ENCODE measurements at regions not wholly inside any gene's neighbourhood (a gene's known extent, or its start where the extent isn't known, plus 50 kb on each side); places are given as distances from the start of the nearest gene placed in this dataset.

- DNase-seq = no peak
Observed at GRCh38 chr3:124453189-124453588, 277.1 kb upstream of the UMPS start.

- no peak for DNase-seq
Observed at GRCh38 chr3:124455891-124456290, 274.4 kb upstream of the UMPS start.

DNA sequence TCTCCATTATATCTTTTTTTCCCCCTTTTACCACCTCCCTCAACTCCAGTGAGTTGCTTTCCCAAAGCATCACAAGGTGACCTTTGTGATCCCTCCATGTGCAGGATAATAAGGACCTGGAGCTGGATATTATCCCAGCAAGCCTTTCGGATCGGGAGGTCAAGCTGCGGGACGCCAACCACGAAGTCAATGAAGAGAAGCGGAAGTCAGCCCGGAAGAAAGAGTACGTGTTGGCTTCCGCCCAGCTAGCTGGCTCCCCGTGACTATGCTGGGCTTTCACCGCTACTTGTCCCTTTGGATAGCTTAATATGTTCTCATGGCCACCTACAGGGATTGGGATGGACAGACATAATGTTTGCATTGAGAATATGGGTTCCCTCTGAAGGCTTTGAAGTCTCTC, 273.7 kb upstream of the UMPS start:
- no peak for DNase-seq

GRCh38 chr3:124459678-124460077, 270.6 kb upstream of the UMPS start:
- DNase-seq = no peak

DNA sequence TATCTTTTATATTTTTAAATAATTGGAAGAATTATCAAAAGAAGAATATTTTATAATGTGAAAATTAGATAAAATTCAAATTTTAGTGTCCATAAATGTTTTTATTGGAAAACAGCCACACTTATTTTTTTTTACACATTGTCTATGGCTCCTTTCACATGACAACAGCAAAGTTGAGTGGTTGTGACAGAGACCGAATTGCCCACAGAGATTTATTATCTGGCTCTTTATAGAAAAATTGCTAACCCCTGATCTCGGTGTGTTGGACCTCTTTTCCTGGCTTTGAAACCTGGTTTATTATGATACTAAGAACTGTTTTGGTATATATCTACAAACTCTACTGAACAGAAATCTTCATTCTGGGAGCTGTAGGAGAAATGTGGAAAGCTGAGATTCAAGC, 269.1 kb upstream of the UMPS start:
- DNase-seq = no peak

GRCh38 chr3:124461838-124462632, 268.2 kb upstream of the UMPS start:
- DNase-seq = no peak

DNA sequence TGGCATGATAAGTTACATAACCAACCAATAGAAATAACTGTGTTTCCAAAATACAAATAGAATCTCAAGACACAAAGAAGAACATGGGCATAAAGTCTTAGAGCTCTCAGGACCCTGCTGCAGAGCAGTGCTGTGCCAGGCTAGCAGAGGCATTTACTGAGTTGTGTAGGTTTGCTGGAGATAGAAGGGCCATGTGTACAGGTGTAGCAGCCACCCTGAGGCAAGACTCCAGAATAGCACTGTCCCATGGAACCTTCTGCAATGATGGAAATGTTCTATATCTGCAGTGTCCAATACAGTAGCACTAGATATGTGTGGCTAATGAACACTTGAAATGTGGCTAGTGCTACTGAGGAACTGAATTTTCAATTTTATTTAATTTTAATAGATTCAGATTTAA, 267.0 kb upstream of the UMPS start:
- no peak for DNase-seq

- peak; percentile 35 for DNase-seq
Observed at GRCh38 chr3:124467980-124468902, 262.0 kb upstream of the UMPS start.

GRCh38 chr3:124469555-124469954, 260.7 kb upstream of the UMPS start:
- no peak for DNase-seq

DNA sequence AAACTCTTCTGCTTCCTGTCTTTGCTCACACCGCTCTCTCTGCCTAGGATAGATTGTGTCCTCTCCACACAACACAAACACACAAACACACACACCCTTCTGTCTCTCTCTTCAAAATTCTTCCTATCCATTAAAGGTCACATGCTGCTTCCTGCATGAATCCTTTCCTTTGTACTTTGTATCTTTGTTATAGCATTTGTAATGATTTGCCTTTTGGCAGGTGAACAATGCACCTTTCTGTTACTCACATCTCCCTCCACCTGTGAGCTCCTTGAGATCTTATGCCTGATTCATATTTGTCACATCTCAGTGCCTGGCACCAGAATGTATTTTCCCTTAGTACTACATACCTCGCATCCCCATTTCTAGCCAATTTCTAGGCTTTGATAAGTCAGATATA, 251.4 kb upstream of the UMPS start:
- no peak for DNase-seq

- DNase-seq = no peak
Observed at GRCh38 chr3:124483915-124484470, 246.3 kb upstream of the UMPS start.

DNA sequence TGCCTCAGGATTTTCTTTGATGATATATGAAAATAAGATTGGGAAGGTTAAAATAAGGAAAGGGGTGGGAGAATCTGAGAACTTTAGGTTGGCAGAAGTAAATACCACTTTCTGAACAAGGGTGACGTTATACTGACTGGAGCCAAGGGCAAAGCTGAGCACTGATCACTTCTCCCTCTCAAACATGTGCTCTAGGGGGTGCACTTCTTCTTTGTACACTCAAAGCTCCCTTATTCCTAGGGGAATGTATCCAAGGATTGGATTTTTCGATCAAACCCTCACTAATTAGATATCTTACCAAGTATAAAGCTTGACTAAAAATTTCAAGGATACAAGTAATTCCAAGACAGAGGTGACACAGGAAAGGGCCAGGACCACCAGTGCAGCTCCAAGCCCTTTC, 243.9 kb upstream of the UMPS start:
- DNase-seq = no peak

DNA sequence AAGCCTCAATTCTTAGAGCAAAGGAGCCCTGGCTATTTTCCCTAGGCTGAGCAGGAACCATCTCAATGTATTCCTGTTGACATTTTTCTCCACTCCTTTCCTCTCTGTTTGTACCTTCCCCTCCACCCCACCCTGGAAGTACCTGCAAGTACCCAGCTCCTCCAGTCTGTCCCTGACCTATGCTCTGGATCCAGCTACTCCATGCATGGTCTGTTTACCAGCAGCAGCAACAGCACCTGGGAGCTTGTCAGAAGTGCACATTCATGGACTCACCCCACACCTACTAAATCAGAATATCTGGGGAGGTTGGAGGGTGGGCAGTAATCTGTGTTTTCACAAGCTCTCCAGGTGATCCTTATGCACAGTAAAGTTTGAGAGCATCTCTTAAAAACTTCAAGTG, 240.7 kb upstream of the UMPS start:
- no peak for DNase-seq

DNA sequence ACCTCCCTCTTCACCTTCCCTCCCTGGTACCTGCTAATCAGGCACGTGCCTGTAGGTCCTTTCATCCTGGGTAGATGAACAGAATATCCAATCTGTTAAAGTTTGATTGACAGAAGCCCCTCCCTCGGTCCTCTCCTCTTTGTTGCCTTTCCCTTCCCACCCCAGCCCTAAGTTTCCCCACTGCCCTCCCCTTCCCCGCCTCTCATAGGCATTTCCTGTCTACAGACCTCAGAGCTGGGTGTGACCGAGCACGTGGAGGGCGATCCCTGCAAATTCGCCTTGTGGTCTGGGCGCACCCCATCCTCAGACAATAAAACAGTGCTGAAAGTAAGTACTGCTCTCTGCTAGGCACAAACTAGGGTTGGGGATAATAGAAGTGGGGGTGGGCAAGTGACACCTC, 239.2 kb upstream of the UMPS start:
- DNase-seq = no peak

DNA sequence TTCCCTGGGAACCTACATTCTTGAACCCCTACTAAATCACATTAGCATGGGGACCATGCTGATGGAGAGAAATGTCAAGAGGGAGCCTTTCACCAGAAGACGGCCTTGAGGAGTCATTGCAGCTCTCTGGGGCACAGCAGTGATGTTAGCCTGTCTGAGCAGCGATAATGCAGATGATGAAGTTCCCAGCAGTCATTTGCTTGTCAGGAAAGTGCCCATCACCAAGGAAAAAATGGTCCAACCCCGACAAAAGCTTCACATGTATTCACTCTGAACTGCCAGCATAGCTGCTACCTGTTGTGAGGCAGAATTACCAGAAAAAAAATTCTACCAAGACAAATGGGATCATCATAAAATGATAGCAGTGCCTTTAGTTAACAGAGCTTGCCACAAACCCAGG, 238.4 kb upstream of the UMPS start:
- DNase-seq = no peak

DNA sequence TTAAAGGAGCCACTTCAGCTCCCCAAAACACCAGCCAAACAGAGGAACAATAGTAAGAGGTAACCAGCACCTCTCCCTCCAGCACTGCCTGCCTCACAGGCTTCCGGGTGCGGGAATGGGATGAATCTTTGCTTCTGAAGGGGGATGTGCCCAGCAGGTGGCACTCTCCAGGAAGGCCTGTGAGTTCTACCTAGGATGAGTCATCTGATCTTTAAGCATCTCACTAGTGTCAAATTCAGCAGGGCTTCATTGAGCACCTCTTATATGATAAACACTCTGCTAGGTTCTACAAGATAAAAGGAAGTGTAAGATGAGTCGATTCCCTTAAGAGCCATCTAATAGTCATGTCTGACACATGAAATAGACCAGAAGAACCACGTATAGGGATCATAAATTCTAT, 237.4 kb upstream of the UMPS start:
- DNase-seq = peak; percentile 35

- no peak for DNase-seq
Observed at GRCh38 chr3:124496061-124496460, 234.2 kb upstream of the UMPS start.

DNA sequence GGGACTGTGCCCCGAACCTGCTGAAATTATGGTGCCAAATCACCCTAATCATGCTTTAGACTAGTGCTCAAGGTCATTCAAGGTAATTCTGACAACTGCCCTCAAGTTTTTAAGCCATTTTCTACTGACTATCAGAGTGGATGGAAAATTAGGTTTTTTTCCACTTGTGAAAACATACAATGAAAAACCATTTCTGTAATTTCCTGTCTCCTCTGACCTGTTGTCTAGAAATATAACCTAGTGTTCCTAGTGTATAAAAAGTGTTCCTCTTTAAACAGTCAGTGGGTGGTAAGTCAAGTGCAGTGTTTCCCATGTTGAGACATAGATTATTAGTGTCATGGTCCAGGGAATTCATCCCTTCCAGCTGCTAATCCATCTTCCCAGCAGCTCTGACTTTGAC, 232.8 kb upstream of the UMPS start:
- DNase-seq = no peak

DNA sequence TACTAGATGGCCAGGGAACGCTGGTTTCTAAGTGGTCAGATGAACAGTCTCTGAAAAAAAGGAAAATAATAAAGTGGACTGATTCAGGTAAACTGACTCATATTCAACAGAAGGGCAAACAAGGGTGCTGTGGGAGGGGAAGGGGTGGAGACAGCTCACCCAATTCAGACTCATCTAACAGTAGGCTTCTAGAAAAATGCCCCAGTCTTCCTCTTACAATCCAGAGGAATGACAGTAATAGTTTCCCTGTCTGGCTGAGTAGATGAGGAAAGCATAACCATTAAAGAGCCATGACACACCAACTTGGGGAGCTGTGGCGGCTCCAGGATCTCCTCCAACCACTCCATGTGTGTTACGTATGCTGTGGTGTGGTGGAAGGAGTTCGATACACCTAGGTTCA, 231.4 kb upstream of the UMPS start:
- DNase-seq = no peak

DNA sequence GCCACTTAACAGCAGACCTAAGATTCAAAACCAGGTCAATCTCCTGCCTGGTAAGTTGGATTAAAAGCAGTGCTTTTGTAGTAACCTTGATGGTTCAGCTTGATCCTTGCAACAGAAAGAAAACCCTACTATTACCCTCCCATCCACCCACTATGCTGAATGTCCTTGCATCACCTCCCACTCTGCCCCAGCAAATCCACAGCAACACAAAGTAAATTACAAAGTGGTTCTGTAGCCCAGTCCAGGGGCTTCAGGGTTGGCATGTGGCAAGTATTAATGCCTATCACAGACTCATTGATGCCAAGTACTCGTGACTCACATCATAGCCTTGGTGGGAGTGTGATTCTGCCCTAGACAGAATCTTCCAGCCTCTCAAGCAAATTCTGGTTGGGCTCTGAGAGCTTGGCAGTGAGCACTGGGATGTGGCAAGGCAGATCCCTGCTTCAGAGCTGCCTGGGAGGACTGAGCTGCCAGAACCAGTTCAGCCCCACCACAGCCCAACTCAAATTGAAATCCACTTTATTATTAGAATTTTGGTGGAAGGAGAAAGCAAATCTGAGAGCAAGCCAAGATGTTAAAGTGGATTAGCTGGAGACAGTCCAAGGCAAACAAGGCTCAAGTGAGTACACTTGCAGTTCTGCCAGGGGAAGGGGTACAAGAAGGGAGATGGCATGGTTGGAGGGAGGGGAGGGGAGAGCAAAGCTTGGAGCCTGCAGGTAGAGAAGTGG, 225.8 kb upstream of the UMPS start:
- no peak for DNase-seq

DNA sequence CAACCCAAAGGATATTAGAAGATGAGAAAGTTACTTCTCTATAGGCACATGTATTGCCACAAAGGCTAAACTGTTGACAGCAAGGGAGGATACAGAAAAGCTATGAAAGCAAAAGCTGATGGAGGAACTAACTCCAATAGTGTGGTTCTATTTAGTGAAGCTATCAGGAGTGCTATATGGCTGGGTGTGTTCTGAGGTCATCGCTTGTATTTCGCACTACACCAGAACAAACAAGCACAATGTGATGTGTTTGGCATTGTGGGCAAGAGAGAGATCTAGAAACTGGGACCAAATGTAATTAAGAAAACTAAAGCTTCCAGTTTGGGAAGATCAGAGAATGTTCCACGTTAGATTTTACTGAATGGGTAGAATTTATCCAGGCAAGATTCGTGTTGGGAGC, 220.4 kb upstream of the UMPS start:
- DNase-seq = no peak

GRCh38 chr3:124510290-124510689, 220.0 kb upstream of the UMPS start:
- DNase-seq = no peak
